ENCODE measurements at regions not wholly inside any gene's neighbourhood (a gene's known extent, or its start where the extent isn't known, plus 50 kb on each side); places are given as distances from the start of the nearest gene placed in this dataset.

- TF ChIP-seq CTCF (IDR thresholded peaks at IDR 0.05): no peak
- no peak for TF ChIP-seq SIN3A (IDR thresholded peaks at IDR 0.05; ENCODE audit: borderline replicate concordance, insufficient read depth, low read depth, low read length)
These were observed 714.2 kb upstream of the LCORL start for GRCh38 chr4:18735740-18736268.

Measured in Panc1 (cell line).